ENCODE measurements at regions not wholly inside any gene's neighbourhood (a gene's known extent, or its start where the extent isn't known, plus 50 kb on each side); places are given as distances from the start of the nearest gene placed in this dataset.
"Not testable (repeated sequence)": the region's sequence is repeated elsewhere in the genome, so short reads cannot be mapped to it uniquely, and the experiment has no call there.

DNA sequence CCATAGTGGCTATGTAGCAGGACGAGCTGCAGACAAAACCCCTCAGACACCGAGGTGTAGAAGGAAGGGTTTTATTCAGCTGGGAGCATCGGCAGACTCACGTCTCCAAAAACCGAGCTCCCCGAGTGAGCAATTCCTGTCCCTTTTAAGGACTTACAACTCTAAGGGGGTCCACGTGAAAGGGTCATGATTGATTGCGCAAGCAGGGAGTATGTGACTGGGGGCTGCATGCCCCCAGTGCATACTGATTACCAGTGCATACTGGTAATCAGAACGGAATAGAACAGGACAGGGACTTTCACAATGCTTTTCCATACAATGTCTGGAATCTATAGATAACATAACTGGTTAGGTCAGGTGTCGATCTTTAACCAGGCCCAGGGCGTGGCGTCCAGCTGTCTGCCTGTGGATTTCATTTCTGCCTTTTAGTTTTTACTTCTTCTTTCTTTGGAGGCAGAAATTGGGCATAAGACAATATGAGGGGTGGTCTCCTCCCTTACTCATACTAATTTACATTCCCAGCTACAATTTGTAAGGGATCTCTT is 447.3 kb downstream of the OTOL1 start:
- TF ChIP-seq, protein P1, sequence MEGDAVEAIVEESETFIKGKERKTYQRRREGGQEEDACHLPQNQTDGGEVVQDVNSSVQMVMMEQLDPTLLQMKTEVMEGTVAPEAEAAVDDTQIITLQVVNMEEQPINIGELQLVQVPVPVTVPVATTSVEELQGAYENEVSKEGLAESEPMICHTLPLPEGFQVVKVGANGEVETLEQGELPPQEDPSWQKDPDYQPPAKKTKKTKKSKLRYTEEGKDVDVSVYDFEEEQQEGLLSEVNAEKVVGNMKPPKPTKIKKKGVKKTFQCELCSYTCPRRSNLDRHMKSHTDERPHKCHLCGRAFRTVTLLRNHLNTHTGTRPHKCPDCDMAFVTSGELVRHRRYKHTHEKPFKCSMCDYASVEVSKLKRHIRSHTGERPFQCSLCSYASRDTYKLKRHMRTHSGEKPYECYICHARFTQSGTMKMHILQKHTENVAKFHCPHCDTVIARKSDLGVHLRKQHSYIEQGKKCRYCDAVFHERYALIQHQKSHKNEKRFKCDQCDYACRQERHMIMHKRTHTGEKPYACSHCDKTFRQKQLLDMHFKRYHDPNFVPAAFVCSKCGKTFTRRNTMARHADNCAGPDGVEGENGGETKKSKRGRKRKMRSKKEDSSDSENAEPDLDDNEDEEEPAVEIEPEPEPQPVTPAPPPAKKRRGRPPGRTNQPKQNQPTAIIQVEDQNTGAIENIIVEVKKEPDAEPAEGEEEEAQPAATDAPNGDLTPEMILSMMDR (conservative IDR thresholded peaks at IDR 0.05; ENCODE audit: low read length), result not testable (repeated sequence)
- not testable (repeated sequence) for TF ChIP-seq EZH2phosphoT487 (IDR thresholded peaks at IDR 0.05; ENCODE audit: borderline replicate concordance, low read depth, low read length)

Data from OCI-LY7 (cell line).